Cardiac muscle cell (in vitro differentiated cells and primary cell): ENCODE measurements at regions not wholly inside any gene's neighbourhood (a gene's known extent, or its start where the extent isn't known, plus 50 kb on each side); places are given as distances from the start of the nearest gene placed in this dataset.

Source experiments
- DNase-seq, 2 donors: peaks; one replicate each; pipeline versions ENCODE4 v3.0.0 to v3.0.0-alpha.2; 2010 to 2017; ENCODE audit warnings: low read depth in 1 of 2, low spot score in 1 of 2
- H3K27ac ChIP-seq: fragments of 200-600 bp; sonication (generic); 2 replicates; pipeline ENCODE4 v1.5.1; 2016
- H3K27me3 ChIP-seq: fragments of 200-600 bp; sonication (generic); 2 replicates; pipeline ENCODE4 v1.6.0; 2016; ENCODE audit warnings: control low read depth
- H3K36me3 ChIP-seq: fragments of 200-600 bp; sonication (generic); 2 replicates; pipeline ENCODE4 v1.5.1; 2016; ENCODE audit warnings: control low read depth
- H3K4me1 ChIP-seq: fragments of 200-600 bp; sonication (generic); 2 replicates; pipeline ENCODE4 v1.8.1; 2017; ENCODE audit warnings: low read depth, mild to moderate bottlenecking, mixed run types
- H3K4me3 ChIP-seq: fragments of 200-600 bp; sonication (generic); 2 replicates; pipeline ENCODE4 v1.5.1; 2016; ENCODE audit warnings: mild to moderate bottlenecking
- H3K9me3 ChIP-seq: fragments of 200-600 bp; sonication (generic); 2 replicates; pipeline ENCODE4 v1.5.1; 2017; ENCODE audit warnings: low read depth, mild to moderate bottlenecking, control low read depth
- TF ChIP-seq, protein P1 (sequence below): IDR thresholded peaks from 2 replicates; pipeline ENCODE4 v1.5.1; 2012; ENCODE audit warnings: low read depth, mild to moderate bottlenecking, low read length

DNA sequence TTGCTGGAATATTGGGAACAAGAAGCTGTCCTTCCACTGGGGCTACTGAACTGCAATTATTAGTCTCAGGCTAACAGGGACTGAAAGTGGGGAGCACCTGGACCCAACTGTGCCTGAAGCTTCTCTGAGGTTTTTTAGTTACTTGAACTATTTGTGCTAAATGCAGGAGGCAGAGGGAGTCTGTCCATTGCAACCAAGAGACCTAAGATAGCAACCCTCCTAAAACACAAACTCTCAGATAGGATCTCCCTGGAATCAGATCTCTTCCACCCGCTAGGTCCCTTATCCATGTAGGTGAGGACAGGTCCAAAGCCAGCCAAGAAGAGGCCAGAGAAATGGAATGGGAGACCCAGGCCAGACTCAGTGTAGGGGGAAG, 58.1 kb downstream of the NCOR2 start:
- H3K27ac ChIP-seq, result peak overlapping the region; percentile 90
- peak in 1 of 2 donors; percentile 21 for DNase-seq
- H3K36me3 ChIP-seq, result no peaks in the 10 kb centered on the region
- TF ChIP-seq, protein P1, sequence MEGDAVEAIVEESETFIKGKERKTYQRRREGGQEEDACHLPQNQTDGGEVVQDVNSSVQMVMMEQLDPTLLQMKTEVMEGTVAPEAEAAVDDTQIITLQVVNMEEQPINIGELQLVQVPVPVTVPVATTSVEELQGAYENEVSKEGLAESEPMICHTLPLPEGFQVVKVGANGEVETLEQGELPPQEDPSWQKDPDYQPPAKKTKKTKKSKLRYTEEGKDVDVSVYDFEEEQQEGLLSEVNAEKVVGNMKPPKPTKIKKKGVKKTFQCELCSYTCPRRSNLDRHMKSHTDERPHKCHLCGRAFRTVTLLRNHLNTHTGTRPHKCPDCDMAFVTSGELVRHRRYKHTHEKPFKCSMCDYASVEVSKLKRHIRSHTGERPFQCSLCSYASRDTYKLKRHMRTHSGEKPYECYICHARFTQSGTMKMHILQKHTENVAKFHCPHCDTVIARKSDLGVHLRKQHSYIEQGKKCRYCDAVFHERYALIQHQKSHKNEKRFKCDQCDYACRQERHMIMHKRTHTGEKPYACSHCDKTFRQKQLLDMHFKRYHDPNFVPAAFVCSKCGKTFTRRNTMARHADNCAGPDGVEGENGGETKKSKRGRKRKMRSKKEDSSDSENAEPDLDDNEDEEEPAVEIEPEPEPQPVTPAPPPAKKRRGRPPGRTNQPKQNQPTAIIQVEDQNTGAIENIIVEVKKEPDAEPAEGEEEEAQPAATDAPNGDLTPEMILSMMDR, result no peak
- no peaks in the 10 kb centered on the region for H3K9me3 ChIP-seq
- H3K27me3 ChIP-seq, result no peaks in the 10 kb centered on the region
- no peak overlapping the region for H3K4me3 ChIP-seq
- peaks cover 62% of the 10 kb centered on the region for H3K4me1 ChIP-seq

DNA sequence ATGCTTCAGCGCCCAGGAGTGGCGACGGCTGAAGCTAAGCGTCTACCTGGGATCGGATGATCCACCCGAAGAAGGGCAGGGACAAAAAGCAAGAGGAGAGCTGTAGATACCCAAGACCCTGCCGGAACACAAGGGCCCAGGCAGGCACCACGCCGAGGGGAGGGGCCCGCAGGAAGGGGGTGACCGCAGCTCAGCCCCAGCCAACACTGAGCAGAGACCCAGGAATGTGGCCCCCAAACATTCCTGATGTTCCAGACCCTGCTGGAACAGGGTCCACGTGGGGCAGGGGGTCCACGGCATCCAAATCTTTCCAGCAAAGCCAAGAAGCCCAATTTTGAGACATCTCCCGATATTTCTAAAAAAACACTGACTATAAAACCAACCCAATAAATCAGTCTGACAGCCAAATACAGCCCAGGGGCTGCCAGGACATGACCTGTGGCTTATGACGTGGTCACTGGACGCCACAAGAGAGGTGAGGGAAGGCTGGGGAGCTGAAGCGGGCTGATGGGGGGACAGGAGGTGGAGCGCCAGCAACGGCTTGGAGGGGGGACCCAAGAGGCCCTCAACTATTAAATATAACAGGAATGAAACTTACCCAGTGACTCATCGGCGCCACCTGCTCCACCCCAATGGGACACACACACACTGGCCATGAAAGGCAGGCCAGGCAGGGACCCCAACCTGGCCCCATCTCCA, 58.9 kb downstream of the NCOR2 start:
- TF ChIP-seq, protein P1, result no peak
- Histone ChIP-seq H3K4me3 (no peak overlapping the region), H3K27ac (peak overlapping the region; percentile 90), H3K9me3 (no peaks in the 10 kb centered on the region), H3K4me1 (peaks cover 61% of the 10 kb centered on the region), H3K36me3 (no peaks in the 10 kb centered on the region), H3K27me3 (no peaks in the 10 kb centered on the region)
- no peak for DNase-seq

DNA sequence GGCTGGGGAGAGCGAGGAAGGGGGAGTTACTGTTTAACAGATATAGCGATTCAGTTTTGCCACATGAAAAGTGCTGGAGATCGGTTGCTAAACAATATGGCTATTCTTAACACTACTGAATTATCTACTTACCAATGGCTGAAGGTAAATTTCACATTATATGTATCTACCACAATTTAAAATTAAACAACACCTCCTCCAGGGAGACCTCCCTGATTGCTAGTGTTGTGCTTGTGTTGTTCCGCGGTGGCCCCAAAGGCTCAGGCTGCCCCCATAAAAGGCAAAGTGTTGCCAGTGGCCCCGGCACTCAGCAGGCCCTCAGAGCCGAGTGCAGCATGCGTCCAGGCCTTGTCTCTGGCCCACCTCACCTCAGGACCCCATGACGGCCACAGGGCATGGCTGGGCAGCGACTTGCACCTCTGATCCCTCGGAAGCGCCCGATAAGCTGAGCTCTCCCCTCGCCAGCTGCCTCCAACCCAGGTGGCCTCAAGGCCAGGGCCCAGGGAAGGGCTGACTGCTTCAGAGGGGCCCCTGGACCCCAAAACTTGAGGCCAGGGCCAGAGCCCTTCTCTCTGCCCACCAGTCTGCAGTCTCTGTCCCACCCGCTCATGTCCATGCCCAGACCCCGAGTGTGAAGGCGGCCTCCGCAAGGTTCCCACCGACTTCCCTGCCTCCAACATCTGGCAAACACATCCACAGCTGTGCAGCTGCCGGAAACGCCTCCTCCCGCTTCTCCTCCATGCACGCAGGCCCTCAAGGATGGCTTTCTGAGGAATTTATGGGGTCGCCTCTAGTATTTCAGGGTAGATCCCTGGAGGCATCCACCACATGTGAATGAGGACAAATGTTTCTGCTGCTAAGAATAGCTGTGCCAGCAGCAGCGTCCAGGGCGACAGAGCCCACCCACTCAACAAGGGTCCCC, 60.0 kb downstream of the NCOR2 start:
- TF ChIP-seq, protein P1, result no peak
- Histone ChIP-seq H3K36me3 (no peaks in the 10 kb centered on the region), H3K27ac (peak overlapping the region; percentile 90), H3K4me3 (no peak overlapping the region), H3K9me3 (no peaks in the 10 kb centered on the region), H3K4me1 (peaks cover 52% of the 10 kb centered on the region), H3K27me3 (no peaks in the 10 kb centered on the region)
- DNase-seq, result peak in 1 of 2 donors; percentile 73

DNA sequence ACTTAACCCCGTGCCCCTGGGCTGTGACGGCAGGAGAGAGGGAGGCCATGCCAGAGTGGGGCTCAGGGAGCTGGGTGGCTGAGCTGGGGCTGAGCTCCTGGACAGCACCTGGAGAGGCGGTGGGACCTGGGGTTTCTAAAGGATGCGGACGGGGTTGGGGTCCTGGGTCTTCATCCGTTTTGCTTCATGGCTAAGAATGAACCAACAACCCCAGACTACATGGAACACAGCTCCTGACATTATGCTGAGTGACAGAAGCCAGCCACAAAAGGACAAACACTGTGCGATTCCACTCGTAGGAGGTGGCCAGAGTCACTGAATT, 60.6 kb downstream of the NCOR2 start:
- Histone ChIP-seq H3K27me3 (no peaks in the 10 kb centered on the region), H3K36me3 (no peaks in the 10 kb centered on the region), H3K27ac (peak overlapping the region; percentile 90), H3K9me3 (no peaks in the 10 kb centered on the region), H3K4me1 (peaks cover 52% of the 10 kb centered on the region), H3K4me3 (no peak overlapping the region)
- no peak for DNase-seq
- TF ChIP-seq, protein P1, result no peak

DNA sequence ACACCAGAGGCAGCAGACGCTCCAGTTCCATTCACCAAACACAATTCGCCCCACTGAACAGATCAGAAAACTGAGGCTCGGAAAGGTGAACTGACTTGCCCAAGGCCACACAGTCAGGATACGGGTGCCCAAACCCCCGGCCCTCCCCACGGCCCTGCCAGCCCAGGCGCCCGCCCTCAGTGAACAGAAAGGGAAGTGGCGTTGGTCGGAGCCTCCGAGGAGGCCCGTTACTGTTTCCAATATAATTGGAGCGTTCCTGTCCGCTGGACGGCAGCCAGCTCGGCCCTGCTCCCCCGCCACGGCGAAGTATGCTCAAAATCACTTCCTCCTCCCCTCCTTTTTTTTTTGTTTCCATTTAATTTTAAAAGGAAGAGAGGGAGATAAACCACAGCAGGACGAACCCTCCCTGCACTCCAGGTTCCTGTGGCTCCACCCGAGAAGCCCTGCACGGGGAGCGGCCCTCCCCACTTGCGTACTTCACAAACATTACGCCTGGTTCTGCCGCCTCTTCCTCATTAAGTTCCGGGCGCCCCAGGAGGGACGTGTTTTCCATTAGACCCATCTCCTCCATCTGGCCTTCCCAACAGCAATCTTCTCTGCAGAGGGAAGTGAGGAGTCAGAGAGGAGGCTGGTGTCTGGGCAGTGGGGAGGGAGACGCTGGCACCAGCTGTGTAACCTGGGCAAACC, 61.1 kb downstream of the NCOR2 start:
- Histone ChIP-seq H3K9me3 (no peaks in the 10 kb centered on the region), H3K36me3 (no peaks in the 10 kb centered on the region), H3K27me3 (no peaks in the 10 kb centered on the region), H3K4me1 (peaks cover 54% of the 10 kb centered on the region), H3K27ac (peak overlapping the region; percentile 90), H3K4me3 (no peak overlapping the region)
- peak in 1 of 2 donors; percentile 89 for DNase-seq
- TF ChIP-seq, protein P1, result no peak
